Right lung (tissue), 2 donors: ENCODE measurements at regions not wholly inside any gene's neighbourhood (a gene's known extent, or its start where the extent isn't known, plus 50 kb on each side); places are given as distances from the start of the nearest gene placed in this dataset.
"Not testable (repeated sequence)": the region's sequence is repeated elsewhere in the genome, so short reads cannot be mapped to it uniquely, and the experiment has no call there.

Experiments used
- DNase-seq, 2 donors: peaks; one replicate each; pipeline ENCODE4 v3.0.0-alpha.2; 2013

DNA sequence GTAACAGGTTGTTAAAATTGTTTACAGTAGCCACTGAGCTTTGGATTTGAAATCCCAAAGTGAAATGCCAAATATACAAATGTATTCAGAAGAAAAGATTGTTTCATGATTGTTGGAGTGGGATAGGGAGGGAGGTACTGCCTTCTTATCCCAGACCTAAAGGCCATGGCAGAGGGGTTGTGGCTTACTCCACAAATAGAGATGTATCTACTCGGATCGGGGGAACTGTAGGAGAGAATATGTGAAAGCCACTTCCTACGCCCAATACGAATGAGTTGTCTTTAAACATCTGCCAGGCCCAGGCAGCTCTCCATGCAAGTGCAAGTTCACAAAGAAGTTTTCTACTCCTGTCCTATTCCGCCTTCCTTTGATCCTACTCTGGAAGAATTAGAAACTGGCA lies 150.2 kb upstream of the PRSS12 start:
- DNase-seq, result not testable (repeated sequence)

- not testable (repeated sequence) for DNase-seq
These were observed 152.1 kb upstream of the PRSS12 start for GRCh38 chr4:118504927-118505326.

- not testable (repeated sequence) for DNase-seq
These were observed 152.7 kb upstream of the PRSS12 start for GRCh38 chr4:118505491-118505890.

- not testable (repeated sequence) for DNase-seq
These were observed 160.1 kb upstream of the PRSS12 start for GRCh38 chr4:118512870-118513269.

DNA sequence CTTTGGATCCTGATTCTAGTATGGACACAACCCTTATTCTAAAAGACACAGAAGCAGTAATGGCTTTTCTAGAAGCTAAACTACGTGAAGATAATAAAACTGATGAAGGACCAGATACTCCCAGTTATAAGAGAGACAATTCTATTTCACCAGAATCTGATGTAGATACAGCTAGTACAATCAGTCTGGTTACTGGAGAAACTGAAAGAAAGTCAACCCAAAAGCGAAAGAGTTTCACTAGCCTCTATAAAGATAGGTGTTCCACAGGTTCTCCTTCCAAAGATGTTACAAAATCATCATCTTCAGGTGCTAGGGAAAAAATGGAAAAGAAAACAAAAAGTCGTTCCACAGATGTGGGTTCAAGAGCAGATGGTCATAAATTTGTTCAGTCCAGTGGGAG lies 161.5 kb upstream of the PRSS12 start:
- not testable (repeated sequence) for DNase-seq

DNA sequence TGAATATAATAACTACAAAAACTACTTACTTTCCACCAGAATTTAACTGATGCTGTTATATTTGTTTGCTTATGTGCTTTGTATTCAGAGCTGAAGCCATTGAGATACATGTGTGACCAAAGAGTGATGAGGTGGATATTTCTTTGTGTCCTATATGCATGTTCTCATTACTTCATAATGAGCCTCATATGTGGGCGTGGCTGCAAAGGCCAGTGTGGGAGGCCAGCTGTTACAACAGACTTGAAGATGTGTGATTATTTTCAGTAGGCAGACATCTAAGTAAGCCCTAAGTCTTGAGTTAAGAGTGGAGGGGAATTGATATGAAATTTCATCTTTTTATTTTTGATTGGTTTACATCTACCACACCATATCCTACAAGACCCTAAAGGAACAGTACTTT lies 163.3 kb upstream of the PRSS12 start:
- DNase-seq, result not testable (repeated sequence)

GRCh38 chr4:118530107-118530506 lies 155.1 kb upstream of the METTL14 start:
- not testable (repeated sequence) for DNase-seq

GRCh38 chr4:118531947-118532346 lies 153.2 kb upstream of the METTL14 start:
- not testable (repeated sequence) for DNase-seq

- DNase-seq, result not testable (repeated sequence)
These were observed 149.4 kb upstream of the METTL14 start for GRCh38 chr4:118535788-118536187.

DNA sequence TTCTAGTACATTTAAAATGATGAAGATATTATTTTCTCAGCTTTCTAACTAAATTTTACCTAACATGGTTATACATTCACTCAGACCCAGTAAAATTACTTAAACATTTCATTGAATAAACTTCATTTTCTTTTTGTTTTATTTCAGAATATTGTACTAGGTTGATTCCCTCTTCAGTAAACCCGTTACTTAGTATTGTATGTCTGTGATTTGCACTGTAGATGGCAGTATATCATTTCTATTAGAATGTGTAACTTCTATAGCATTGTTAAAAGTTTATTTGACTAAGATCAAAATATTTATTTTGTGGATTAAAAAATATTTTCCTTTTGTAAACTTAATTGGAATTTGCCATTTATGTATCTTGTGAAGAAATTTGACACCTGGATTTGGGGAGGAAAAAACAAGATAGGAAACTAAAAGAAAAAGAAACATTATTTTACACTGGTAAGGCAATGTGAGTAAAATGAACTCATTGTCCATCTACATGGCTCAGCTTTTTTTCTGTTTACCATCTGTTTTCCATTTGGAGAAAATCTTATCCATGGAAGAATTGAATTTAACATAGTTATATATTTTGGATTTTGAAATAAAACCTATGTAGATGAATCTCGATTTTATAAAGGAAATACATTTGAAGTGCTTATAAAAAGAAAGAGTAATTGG lies 145.6 kb upstream of the METTL14 start:
- peak in 1 of 2 donors; percentile 1 for DNase-seq

DNA sequence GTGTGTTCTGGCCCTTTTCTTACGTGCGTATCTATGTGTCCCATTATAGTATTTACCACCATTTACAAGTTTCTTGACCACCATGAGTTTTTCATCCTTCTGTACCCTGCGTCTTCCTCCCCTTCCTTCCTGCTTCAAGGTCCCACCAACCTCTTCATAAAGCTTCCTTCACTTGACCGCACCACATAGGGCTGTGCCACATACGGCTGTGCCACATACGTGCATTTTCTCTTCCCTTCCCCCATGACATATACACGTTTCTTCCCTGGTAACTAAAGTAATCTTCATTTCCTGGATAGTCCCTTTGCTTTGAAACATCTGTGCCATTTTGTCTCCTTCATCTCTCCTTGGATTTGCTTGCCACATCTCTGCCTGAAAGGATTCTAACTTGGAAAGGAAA lies 128.6 kb upstream of the METTL14 start:
- DNase-seq, result not testable (repeated sequence)

GRCh38 chr4:118557298-118557851 lies 127.8 kb upstream of the METTL14 start:
- DNase-seq, result no peak

- DNase-seq, result not testable (repeated sequence)
These were observed 127.0 kb upstream of the METTL14 start for GRCh38 chr4:118558188-118558587.

- DNase-seq, result not testable (repeated sequence)
These were observed 123.6 kb upstream of the METTL14 start for GRCh38 chr4:118561559-118561958.

DNA sequence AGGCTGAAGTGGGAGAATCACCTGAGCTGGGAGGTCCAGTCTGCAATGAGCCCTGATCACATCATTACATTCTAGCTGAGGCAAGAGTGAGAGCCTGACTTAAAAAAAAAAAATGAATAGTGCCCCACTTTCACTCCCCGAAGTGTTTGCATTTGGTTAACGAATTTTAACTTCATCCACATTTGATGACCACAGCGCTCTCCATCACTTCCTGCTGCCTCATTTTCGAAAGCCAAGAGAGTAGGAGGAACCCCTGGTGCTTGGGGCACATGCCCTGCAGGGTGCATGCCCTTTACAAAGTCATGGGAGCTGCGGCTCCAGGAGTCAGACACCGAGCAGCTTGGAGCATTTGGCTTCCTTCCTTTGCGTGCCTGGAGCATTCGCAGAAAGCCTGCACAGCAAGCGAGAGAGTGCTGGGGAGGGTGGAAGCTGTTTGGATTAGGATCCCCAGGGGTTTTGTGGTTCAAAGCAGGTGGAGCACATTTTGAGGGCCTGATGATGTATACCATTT lies 119.1 kb upstream of the METTL14 start:
- DNase-seq, result not testable (repeated sequence)

GRCh38 chr4:118572991-118573390 lies 112.2 kb upstream of the METTL14 start:
- DNase-seq, result not testable (repeated sequence)

DNA sequence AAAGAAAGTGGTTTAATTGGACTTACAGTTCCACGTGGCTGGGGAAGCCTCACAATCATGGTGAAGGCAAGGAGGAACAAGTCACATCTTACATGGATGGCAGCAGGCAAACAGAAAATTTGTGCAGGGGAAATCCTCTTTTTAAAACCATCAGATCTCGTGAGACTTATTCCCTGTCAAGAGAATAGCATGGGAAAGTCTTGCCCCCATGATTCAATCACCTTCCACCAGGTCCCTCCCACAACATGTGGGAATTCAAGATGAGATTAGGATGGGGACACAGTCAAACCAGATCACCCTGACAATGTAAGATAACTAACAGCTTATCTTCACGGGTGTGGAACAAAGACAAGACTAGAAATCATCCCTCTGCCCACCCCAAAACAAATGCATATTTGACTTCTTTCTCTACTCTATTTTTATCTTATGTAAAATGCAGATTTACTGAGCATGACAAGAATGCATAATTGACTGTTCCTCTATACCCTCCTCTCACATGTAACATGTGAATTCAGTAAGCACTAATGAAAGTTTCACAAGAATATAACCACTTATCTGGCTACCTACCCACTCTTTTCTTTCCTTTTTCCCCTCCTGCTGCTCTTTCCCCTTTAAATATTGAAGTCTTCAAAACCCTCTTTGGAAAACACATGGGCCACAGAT lies 110.8 kb upstream of the METTL14 start:
- DNase-seq, result not testable (repeated sequence)

- not testable (repeated sequence) for DNase-seq
These were observed 110.1 kb upstream of the METTL14 start for GRCh38 chr4:118575057-118575456.

DNA sequence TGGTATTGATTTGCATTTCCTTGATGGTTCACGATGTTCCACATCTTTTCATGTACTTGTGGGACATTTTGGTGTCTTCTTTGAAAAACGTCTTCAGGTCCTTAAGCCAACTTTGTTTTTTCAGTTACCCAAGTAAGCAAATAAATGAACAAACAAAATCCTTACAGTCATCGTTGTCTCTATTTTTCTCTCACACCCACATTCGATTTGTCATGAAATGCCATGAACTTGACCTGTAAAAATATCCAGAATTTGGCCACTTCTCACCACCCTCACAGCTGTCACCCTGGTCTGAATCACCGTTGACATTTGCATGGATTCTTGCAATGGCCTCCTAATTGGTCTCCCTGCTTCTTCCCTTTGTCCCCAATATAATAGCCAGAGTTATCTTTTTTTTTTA lies 109.5 kb upstream of the METTL14 start:
- not testable (repeated sequence) for DNase-seq

DNA sequence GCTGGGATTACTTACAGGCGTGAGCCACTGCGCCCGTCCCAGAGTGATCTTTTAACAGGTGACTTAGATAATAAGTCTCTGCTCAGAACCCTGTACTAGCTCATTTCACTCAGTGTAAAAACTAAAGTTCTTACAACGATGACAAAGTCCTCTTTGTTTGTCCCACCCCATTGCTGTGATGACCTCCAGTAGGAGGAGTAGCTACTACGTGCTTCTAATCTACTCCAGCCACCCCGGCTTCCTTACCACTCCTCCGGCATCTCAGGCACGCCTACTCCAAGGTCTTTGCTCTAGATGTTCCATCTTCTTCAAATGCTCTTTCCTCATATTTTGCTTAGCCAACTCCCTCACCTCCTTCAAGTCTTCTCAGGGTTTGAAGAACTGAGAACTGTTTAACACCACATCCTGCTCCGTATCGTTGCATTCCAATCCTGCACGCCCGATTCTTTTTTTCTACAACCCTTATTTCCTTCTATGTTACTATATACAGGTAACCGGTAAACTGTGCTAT lies 108.4 kb upstream of the METTL14 start:
- not testable (repeated sequence) for DNase-seq

- no peak for DNase-seq
These were observed 100.2 kb upstream of the METTL14 start for GRCh38 chr4:118585015-118585414.

- DNase-seq, result peak in 1 of 2 donors; percentile 11
These were observed 98.8 kb upstream of the METTL14 start for GRCh38 chr4:118586357-118586790.
